Transverse colon (tissue), 4 donors: ENCODE measurements at regions not wholly inside any gene's neighbourhood (a gene's known extent, or its start where the extent isn't known, plus 50 kb on each side); places are given as distances from the start of the nearest gene placed in this dataset.

Source experiments
- DNase-seq: peaks from one replicate; pipeline ENCODE4 v3.0.0-alpha.2; 2019
- H3K27ac ChIP-seq, 4 donors: fragments of 200-600 bp; sonication (generic); 2 replicates each; pipeline ENCODE4 v1.5.1; 2016 to 2018; ENCODE audit warnings: inconsistent platforms in 4 of 4
- H3K27me3 ChIP-seq: fragments of 200-600 bp; sonication (generic); 2 replicates; pipeline ENCODE4 v1.5.1; 2017; ENCODE audit warnings: inconsistent platforms
- H3K36me3 ChIP-seq, 4 donors: fragments of 200-600 bp; sonication (generic); 2 replicates each; pipeline ENCODE4 v1.5.1; 2017 to 2019; ENCODE audit warnings: inconsistent platforms in 4 of 4
- H3K4me1 ChIP-seq, 4 donors: fragments of 200-600 bp; sonication (generic); 2 replicates each; pipeline ENCODE4 v1.5.1; 2017 to 2020; ENCODE audit warnings: inconsistent platforms in 4 of 4
- H3K4me3 ChIP-seq, 4 donors: fragments of 200-600 bp; sonication (generic); 1 replicate in 1 of 4; 2 replicates in 3 of 4; pipeline versions ENCODE4 v1.5.1 to v1.6.1; 2017 to 2019; ENCODE audit warnings: inconsistent platforms in 4 of 4
- H3K9me3 ChIP-seq, 2 donors: fragments of 200-600 bp; sonication (generic); 2 replicates each; pipeline ENCODE4 v1.5.1; 2017 to 2019; ENCODE audit warnings: inconsistent platforms in 2 of 2
- EP300 ChIP-seq: sonication (generic); formaldehyde crosslinking; IDR thresholded peaks from one replicate; pipeline ENCODE4 v1.6.1; 2017; ENCODE audit warnings: antibody characterized with exemption, low read depth
- POLR2A ChIP-seq: fragments of 450-650 bp; IDR thresholded peaks from one replicate; pipeline ENCODE4 v1.6.1; 2016; ENCODE audit warnings: antibody characterized with exemption, mild to moderate bottlenecking, moderate library complexity
- POLR2AphosphoS5 ChIP-seq, 3 donors: sonication (generic); formaldehyde crosslinking; IDR thresholded peaks; one replicate each; pipeline ENCODE4 v1.6.1; 2016; ENCODE audit warnings: antibody characterized with exemption in 3 of 3
- WGBS, 2 donors: methylation state at CpG; one replicate each; pipeline ENCODE4 v1.1.5; 2018; ENCODE audit warnings: low coverage in 1 of 2; 5-methylcytosine and 5-hydroxymethylcytosine counted together
- in situ Hi-C, 4 donors: fragments of 200-750 bp; cut with MboI; loops; one replicate each; pipeline versions ENCODE4 v1.15.0 to v1.15.1; 2017; ENCODE audit warnings: low sequenced_read_pairs in 3 of 4, low pct_ligation_motif_present in 1 of 4, low pct_unique_long_range_greater_than_20kb in 1 of 4
- intact Hi-C: fragments of 100-400 bp; cut with DNase I; formaldehyde crosslinking; loops from one replicate; pipeline ENCODE4 v1.15.1; 2023; ENCODE audit warnings: low total_unique reads
- TF ChIP-seq, protein P1 (sequence below), 5 experiments: fragments of 200-600 bp in 3 of 5; fragments of 450-650 bp in 2 of 5; sonication (generic) in 3 of 5; IDR thresholded peaks; 1 replicate in 2 of 5; 2 replicates in 3 of 5; pipeline ENCODE4 v1.5.1; 2016 to 2017; ENCODE audit warnings: antibody characterized with exemption in 5 of 5, inconsistent platforms in 3 of 5, mild to moderate bottlenecking in 2 of 5, moderate library complexity in 1 of 5

DNA sequence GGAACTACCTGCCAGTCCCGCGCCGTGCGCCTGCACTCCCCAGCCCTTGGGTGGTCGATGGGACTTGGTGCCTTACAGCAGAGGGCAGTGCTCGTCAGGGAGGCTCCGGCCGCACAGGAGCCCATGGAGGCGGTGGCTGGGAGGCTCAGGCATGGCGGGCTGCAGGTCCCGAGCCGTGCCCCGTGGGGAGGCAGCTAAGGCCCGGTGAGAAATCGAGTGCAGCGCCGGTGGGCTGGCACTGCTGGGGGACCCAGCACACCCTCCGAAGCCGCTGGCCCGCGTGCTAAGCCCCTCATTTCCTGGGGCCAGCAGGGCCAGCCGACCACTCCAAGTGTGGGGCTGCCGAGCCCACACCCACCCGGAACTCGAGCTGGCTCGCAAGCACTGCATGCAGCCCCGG is 580.2 kb downstream of the ZIC1 start:
- no peak overlapping the region for H3K4me3 ChIP-seq
- no peaks in the 10 kb centered on the region for H3K4me1 ChIP-seq
- 91% methylated on average over 24 of the region's 27 CpGs; no CpG with 5 or more reads in 1 of the 2 donors for WGBS, 2 donors
- no peaks in the 10 kb centered on the region for H3K9me3 ChIP-seq
- H3K27ac ChIP-seq: no peak overlapping the region
- no peak for DNase-seq
- intact Hi-C loops: no loop called here
- H3K27me3 ChIP-seq: no peaks in the 10 kb centered on the region
- peaks cover 0 to 1% (median 0%) of the 10 kb centered on the region in 4 donors for H3K36me3 ChIP-seq
- TF ChIP-seq EP300 (no peak), POLR2AphosphoS5 (IDR thresholded peaks at IDR 0.05) (no peak), POLR2A (no peak)
- TF ChIP-seq, protein P1, sequence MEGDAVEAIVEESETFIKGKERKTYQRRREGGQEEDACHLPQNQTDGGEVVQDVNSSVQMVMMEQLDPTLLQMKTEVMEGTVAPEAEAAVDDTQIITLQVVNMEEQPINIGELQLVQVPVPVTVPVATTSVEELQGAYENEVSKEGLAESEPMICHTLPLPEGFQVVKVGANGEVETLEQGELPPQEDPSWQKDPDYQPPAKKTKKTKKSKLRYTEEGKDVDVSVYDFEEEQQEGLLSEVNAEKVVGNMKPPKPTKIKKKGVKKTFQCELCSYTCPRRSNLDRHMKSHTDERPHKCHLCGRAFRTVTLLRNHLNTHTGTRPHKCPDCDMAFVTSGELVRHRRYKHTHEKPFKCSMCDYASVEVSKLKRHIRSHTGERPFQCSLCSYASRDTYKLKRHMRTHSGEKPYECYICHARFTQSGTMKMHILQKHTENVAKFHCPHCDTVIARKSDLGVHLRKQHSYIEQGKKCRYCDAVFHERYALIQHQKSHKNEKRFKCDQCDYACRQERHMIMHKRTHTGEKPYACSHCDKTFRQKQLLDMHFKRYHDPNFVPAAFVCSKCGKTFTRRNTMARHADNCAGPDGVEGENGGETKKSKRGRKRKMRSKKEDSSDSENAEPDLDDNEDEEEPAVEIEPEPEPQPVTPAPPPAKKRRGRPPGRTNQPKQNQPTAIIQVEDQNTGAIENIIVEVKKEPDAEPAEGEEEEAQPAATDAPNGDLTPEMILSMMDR (IDR thresholded peaks at IDR 0.05): no peak
- in situ Hi-C loops: no loop called here

DNA sequence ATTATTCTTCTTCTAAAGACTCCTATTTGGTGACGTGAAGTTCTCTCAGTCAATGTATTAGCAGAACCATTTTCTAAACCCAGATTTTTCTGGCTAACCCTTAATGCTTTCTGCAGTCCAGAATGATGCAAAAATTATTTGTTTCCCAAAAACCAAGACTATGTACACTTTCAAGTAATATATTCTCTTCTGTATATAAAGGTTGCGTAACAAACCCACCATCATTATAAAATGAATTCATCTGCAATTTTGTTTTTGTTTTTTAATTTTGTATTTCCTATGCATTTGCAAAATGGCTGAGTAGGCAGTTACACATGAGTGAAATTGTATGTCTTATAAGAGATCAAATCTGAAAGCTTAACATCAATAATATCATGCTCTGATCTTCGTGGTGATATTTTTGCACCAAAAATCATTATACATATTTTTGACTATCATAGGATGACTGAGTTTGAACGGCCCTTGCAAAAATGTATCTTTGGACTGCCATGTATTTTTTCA is 593.6 kb downstream of the ZIC1 start:
- WGBS, 2 donors: 85 to 91% methylated on average over 3 to 4 of the region's 4 CpGs
- Histone ChIP-seq H3K36me3 (no peaks in the 10 kb centered on the region), H3K4me3 (no peak overlapping the region), H3K27ac (no peak overlapping the region), H3K4me1 (no peaks in the 10 kb centered on the region), H3K9me3 (no peaks in the 10 kb centered on the region), H3K27me3 (no peaks in the 10 kb centered on the region)
- intact Hi-C loops (no loop called here), in situ Hi-C loops (no loop called here)
- DNase-seq: no peak
- no peak for TF ChIP-seq EP300
- TF ChIP-seq, protein P1 (IDR thresholded peaks at IDR 0.05): no peak
- no peak for TF ChIP-seq POLR2A
- TF ChIP-seq POLR2AphosphoS5 (IDR thresholded peaks at IDR 0.05): no peak

DNA sequence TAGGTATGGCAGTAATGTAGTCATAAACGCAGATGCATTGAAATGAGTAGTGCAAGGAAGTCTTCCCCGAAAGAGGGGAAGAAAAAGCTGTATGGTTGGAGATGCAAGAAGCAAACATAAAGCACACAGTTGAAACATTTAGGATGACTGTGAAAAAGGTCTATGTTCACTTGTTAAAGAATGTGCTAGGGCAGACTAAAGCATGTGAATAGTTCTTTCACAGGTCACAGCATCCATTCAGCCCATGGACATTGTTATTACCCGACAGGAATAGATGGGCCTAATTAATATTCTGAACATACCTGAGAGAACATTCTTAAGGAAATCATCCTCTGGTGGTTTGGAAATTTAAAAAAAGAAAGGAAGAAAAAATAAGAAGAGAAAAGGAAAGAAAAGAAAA is 595.2 kb downstream of the ZIC1 start:
- Histone ChIP-seq H3K4me1 (no peaks in the 10 kb centered on the region), H3K27me3 (no peaks in the 10 kb centered on the region), H3K27ac (no peak overlapping the region), H3K4me3 (no peak overlapping the region), H3K36me3 (no peaks in the 10 kb centered on the region), H3K9me3 (no peaks in the 10 kb centered on the region)
- intact Hi-C loops (no loop called here), in situ Hi-C loops (no loop called here)
- TF ChIP-seq EP300: no peak
- TF ChIP-seq, protein P1 (IDR thresholded peaks at IDR 0.05): no peak
- no peak for TF ChIP-seq POLR2AphosphoS5 (IDR thresholded peaks at IDR 0.05)
- no peak for TF ChIP-seq POLR2A
- WGBS, 2 donors: 59 to 82% methylated on average over 3 of the region's 3 CpGs
- DNase-seq: no peak

DNA sequence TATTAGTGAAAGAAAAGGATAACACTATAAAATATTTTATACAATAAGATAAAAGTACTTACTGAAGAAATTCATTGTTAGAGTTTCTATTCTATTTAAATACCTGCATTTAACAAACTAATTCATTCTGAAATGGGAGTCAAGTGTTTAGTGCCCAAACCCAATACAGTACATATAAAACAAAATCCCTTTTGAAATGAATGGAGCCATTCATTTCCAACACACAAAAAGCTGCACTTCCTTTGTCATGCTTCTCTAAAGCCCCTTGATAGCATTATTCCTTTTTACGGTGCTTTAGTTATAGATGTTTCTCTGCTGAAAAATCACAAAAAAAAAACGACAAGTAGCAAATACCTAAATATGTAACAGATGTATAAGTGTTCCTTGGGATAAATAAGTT is 596.3 kb downstream of the ZIC1 start:
- Histone ChIP-seq H3K36me3 (no peaks in the 10 kb centered on the region), H3K9me3 (no peaks in the 10 kb centered on the region), H3K27ac (no peak overlapping the region), H3K27me3 (no peaks in the 10 kb centered on the region), H3K4me3 (no peak overlapping the region), H3K4me1 (no peaks in the 10 kb centered on the region)
- intact Hi-C loops (no loop called here), in situ Hi-C loops (no loop called here)
- TF ChIP-seq EP300: no peak
- no peak for TF ChIP-seq POLR2AphosphoS5 (IDR thresholded peaks at IDR 0.05)
- TF ChIP-seq, protein P1 (IDR thresholded peaks at IDR 0.05): no peak
- no peak for TF ChIP-seq POLR2A
- 60 to 78% methylated on average over 2 of the region's 2 CpGs for WGBS, 2 donors
- DNase-seq: no peak
